DND-41 (cell line): ENCODE measurements at regions not wholly inside any gene's neighbourhood (a gene's known extent, or its start where the extent isn't known, plus 50 kb on each side); places are given as distances from the start of the nearest gene placed in this dataset.

Experiments
- CTCF ChIP-seq: IDR thresholded peaks from 2 replicates; pipeline ENCODE4 v1.5.1; 2012; ENCODE audit warnings: borderline replicate concordance, low read length, moderate library complexity, mild to moderate bottlenecking; ENCODE audit not compliant: poor library complexity, severe bottlenecking; ENCODE audit errors: extremely low read depth
- EZH2 ChIP-seq: IDR thresholded peaks from 3 replicates; pipeline ENCODE4 v1.6.1; 2012; ENCODE audit warnings: borderline replicate concordance, low read depth, mild to moderate bottlenecking, moderate library complexity, low read length, inconsistent platforms; ENCODE audit not compliant: severe bottlenecking

GRCh38 chr18:44520981-44521667, 159.6 kb upstream of the SETBP1 start:
- TF ChIP-seq CTCF (no peak), EZH2 (no peak)
